Epithelial cell of proximal tubule (primary cell): ENCODE measurements at regions not wholly inside any gene's neighbourhood (a gene's known extent, or its start where the extent isn't known, plus 50 kb on each side); places are given as distances from the start of the nearest gene placed in this dataset.

ENCODE experiments used
- DNase-seq: peaks from one replicate; pipeline ENCODE4 v3.0.0-alpha.2; 2011; ENCODE audit warnings: low read depth
- H3K4me3 ChIP-seq: 2 replicates; pipeline ENCODE4 v1.5.1; 2011; ENCODE audit warnings: low read depth, mild to moderate bottlenecking, low read length
- TF ChIP-seq, protein P1 (sequence below): conservative IDR thresholded peaks from 2 replicates; pipeline ENCODE4 v1.5.1; 2012; ENCODE audit warnings: low read depth, mild to moderate bottlenecking, low read length

DNA sequence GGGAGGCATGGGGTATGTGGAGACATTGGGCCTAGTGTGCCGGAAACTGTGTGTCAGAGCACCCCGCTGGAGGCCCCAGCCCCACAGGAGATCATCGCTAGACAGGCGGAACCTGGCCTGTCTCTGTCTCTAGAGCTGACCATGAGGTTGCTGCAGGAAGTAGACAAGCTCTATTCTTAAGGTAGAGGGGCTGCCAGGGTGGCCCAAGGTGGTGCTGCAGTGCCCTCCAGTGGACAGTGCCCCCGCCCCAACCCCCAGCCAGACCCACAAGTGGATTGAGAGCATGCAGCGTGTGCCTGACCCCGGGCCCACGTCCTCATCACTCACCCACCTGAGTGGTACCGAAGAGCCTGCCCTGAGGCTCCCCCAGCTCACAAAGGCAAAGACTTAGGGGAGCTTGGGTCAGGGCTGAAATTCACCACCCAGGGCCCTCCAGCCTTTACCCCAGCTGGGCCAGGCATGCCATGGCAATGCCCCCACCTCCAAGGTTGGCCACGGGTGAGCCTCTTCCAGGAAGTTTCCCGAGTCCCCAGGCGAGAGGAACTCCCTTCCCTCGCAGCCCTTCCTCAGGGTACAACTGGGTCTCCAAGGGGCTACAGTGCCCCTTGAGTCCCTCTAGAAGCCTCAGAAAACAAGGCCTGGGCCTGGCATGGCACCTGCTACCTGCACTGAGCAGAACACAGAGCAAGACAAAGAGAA is 155.0 kb downstream of the TTC32 start:
- no peak overlapping the region for H3K4me3 ChIP-seq
- TF ChIP-seq, protein P1, sequence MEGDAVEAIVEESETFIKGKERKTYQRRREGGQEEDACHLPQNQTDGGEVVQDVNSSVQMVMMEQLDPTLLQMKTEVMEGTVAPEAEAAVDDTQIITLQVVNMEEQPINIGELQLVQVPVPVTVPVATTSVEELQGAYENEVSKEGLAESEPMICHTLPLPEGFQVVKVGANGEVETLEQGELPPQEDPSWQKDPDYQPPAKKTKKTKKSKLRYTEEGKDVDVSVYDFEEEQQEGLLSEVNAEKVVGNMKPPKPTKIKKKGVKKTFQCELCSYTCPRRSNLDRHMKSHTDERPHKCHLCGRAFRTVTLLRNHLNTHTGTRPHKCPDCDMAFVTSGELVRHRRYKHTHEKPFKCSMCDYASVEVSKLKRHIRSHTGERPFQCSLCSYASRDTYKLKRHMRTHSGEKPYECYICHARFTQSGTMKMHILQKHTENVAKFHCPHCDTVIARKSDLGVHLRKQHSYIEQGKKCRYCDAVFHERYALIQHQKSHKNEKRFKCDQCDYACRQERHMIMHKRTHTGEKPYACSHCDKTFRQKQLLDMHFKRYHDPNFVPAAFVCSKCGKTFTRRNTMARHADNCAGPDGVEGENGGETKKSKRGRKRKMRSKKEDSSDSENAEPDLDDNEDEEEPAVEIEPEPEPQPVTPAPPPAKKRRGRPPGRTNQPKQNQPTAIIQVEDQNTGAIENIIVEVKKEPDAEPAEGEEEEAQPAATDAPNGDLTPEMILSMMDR, result peak; percentile 53
- DNase-seq, result no peak

DNA sequence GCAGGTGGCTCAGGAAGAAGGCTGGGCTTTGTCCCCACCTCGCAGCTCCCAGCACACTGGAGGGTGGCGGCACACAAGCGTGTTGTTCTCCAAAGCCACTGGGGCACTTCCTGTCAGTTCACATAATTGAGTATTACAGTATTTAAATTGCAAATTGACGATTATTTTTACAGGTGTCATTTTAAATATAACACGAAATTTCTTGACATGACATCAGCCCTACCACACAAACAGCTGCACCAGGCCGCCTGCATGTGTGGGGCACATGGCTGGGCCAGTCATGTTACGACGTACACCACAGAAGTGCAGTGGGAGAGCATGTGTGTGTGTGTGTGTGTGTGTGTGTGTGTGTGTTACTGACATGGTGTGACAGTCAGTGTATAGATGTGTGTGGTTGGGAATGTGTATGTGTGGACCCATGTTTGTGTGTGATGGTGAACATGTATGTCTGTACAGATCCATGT is 155.6 kb downstream of the TTC32 start:
- no peak overlapping the region for H3K4me3 ChIP-seq
- no peak for DNase-seq
- TF ChIP-seq, protein P1, result no peak

DNA sequence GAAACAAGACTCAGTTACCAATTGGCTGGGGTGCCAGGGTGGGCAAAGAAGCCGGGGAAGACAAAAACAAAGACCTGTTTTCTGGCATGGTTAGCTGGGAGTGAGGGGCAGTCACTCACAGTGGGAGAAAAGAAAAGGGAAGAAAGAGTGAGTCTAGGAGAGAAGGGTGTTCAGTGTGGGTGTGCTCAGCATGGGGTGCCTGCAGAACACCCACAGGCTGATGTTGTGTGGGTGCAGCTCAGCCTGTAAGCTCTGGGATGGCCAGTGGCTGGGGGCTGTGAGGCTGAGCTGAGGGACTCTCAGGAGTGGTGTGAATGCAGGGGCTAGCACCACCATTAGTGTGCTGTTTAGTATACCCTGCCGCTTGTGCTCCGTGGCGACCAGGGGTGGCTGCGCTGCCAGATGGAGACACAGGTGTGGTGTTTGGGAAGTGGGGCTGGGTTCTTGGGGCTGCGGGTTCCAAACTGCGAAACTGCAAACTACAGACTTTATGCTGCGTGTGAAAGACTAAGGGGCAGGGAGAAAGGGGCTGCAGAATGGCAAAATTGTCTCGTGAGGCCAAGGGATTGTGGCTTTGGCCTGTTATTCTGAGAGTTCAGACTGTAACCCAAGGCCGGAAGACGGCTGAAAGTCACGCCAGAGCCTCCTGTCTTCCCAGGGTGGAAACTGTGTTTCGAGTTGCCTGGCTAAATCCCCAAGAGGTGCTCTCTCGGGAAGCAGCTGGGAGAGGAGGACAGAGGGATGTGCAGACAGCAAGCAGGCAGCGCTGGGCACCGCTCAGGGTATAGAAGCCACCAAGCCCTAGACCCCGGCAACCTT is 156.3 kb downstream of the TTC32 start:
- no peak for DNase-seq
- TF ChIP-seq, protein P1, result no peak

DNA sequence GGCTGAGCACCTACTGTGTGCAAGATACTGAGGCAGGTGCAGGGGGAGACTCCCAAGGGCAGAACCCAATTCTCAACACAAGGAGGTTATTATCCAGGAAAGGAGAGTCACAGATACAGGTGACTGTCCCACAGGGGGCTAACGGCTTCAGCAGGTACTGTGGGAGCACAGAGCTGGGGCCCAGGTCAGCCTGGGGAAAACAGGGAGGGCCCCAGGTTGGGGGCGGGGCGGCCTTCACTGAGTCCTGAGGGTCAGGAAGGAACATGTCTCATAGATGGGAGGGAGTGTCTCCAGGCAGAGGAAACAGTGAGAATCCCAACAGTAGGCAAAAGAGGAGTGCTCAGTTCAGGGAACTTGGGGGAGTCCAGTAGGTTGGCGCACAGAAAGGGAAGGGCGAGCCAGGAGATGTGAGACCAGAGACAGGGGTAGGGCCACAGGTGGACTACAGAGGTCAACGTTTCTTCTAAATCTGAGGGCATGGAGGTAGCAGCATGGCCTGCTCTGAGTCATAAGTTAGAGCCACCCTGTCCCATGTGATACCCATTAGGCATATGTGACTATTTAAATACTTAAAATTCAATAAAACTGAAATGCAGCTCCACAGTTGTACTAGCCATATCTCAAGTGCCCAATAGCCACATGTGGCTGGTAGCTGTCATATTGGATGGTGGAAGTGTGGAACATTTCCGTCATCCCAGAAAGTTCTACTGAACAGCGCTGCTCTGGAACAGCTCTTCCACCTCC is 157.2 kb downstream of the TTC32 start:
- TF ChIP-seq, protein P1, result no peak
- DNase-seq, result no peak

More for the DNA sequence above, 156.3 kb downstream of the TTC32 start:
- no peak overlapping the region for H3K4me3 ChIP-seq

DNA sequence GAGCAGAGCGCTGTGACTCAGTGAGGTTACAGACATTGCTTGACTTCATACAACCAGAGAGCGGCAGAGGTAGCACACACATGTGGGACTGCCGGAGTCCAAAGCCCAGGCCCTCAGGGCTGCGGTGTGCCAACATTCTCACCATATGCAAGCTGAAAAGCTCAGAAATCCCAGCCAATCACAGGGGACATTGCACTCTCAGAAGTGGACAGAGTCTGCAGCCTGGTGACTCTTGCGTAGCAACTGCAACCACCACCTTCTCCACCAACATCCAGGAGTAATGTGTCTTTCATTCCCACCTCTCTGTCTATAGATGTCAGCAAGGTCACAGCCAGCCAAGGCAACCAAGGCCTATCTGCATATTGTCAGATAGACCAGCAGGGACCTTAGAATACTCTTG is 158.1 kb downstream of the TTC32 start:
- DNase-seq, result no peak
- TF ChIP-seq, protein P1, result no peak

More for the DNA sequence above, 157.2 kb downstream of the TTC32 start:
- H3K4me3 ChIP-seq, result no peak overlapping the region

DNA sequence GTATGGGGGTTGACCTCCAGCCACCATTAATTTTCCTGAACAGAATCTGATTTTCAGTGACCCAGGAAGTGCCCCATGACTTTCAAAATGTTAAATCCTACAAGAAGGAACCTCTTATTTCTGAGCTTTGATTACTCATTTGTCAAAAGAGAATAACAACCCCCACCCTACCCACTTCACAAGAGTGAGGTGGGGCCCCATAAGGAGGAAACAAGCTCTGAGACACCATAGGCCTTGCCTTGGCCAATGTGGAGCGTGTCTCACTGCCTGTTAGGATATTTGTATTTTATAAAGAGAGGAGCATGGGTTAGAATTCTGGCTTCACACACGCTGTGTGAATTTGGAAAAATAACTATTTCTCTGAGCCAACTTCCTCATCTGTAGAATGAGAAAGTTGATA is 158.9 kb downstream of the TTC32 start:
- H3K4me3 ChIP-seq, result no peak overlapping the region
- TF ChIP-seq, protein P1, result no peak
- DNase-seq, result no peak

More for the DNA sequence above, 158.1 kb downstream of the TTC32 start:
- no peak overlapping the region for H3K4me3 ChIP-seq
